Body of pancreas (tissue), 4 donors: ENCODE measurements at regions not wholly inside any gene's neighbourhood (a gene's known extent, or its start where the extent isn't known, plus 50 kb on each side); places are given as distances from the start of the nearest gene placed in this dataset.

ENCODE experiments used
- ATAC-seq: fragments of 150-250 bp; one replicate; pipeline ENCODE4 v1.9.1; 2016
- DNase-seq, 4 donors: peaks; one replicate each; pipeline ENCODE4 v3.0.0-alpha.2; 2019
- H3K27ac ChIP-seq, 4 donors: fragments of 200-600 bp; sonication (generic); 1 replicate in 3 of 4; 2 replicates in 1 of 4; pipeline versions ENCODE4 v1.5.1 to v1.6.1; 2016 to 2019; ENCODE audit warnings: mild to moderate bottlenecking in 1 of 4, mixed read lengths in 1 of 4, moderate library complexity in 1 of 4
- H3K27me3 ChIP-seq, 2 donors: fragments of 200-600 bp; sonication (generic); one replicate each; pipeline ENCODE4 v1.6.0; 2016; ENCODE audit warnings: mild to moderate bottlenecking in 1 of 2
- H3K36me3 ChIP-seq, 2 donors: fragments of 200-600 bp; sonication (generic); replicated peaks in 1 of 2; 2 replicates each; pipeline ENCODE4 v1.5.1; 2016; ENCODE audit warnings: low read depth in 2 of 2; ENCODE audit not compliant: insufficient read depth in 1 of 2
- H3K4me1 ChIP-seq: fragments of 200-600 bp; sonication (generic); one replicate; pipeline ENCODE4 v1.6.0; 2016
- H3K4me3 ChIP-seq, 2 donors: fragments of 200-600 bp; sonication (generic); 1 replicate in 1 of 2; 2 replicates in 1 of 2; pipeline ENCODE4 v1.5.1; 2016 to 2019
- H3K9me3 ChIP-seq, 3 donors: fragments of 200-600 bp; sonication (generic); 1 replicate in 2 of 3; 2 replicates in 1 of 3; pipeline ENCODE4 v1.5.1; 2016
- POLR2A ChIP-seq, 3 donors: fragments of 450-650 bp; IDR thresholded peaks; one replicate each; pipeline ENCODE4 v1.6.1; 2016; ENCODE audit warnings: antibody characterized with exemption in 3 of 3, mild to moderate bottlenecking in 2 of 3
- WGBS, 2 donors: methylation state at CpG; one replicate each; pipeline ENCODE4 v1.1.5; 2017; 5-methylcytosine and 5-hydroxymethylcytosine counted together
- intact Hi-C: fragments of 100-400 bp; cut with DNase I; formaldehyde crosslinking; loops from one replicate; pipeline ENCODE4 v1.15.1; 2023
- TF ChIP-seq, protein P1 (sequence below), 7 experiments: fragments of 450-650 bp in 4 of 7; fragments of 200-600 bp in 3 of 7; sonication (generic) in 3 of 7; IDR thresholded peaks; one replicate each; pipeline ENCODE4 v1.5.1; 2016 to 2019; ENCODE audit warnings: antibody characterized with exemption in 7 of 7

DNA sequence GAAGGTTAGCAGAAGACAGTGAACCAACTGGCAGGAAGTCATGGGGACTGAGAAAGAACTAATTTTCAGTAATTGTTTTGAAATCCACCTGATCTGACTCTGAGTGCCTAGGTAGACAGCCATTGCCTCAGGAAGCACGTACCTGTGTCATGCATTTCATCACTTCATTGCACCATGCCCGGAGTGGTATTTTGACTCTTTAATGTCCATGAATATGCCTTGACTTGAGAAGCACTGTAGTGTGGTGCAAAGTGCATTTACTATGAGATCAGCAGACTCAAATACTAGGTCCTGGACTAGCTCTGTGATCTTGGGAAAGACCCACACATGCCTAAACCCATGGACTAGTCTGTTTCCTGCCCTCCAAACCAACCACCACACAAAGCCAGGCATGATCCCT is 370.9 kb upstream of the MARCKS start:
- 62 to 66% methylated on average over 2 of the region's 2 CpGs for WGBS, 2 donors
- Histone ChIP-seq H3K9me3 (no peaks in the 10 kb centered on the region), H3K27me3 (no peaks in the 10 kb centered on the region), H3K27ac (no peak overlapping the region), H3K4me1 (peaks cover 3% of the 10 kb centered on the region), H3K4me3 (no peak overlapping the region), H3K36me3 (no peaks in the 10 kb centered on the region)
- no peak for ATAC-seq
- no peak for DNase-seq
- intact Hi-C loops = no loop called here
- TF ChIP-seq, protein P1, sequence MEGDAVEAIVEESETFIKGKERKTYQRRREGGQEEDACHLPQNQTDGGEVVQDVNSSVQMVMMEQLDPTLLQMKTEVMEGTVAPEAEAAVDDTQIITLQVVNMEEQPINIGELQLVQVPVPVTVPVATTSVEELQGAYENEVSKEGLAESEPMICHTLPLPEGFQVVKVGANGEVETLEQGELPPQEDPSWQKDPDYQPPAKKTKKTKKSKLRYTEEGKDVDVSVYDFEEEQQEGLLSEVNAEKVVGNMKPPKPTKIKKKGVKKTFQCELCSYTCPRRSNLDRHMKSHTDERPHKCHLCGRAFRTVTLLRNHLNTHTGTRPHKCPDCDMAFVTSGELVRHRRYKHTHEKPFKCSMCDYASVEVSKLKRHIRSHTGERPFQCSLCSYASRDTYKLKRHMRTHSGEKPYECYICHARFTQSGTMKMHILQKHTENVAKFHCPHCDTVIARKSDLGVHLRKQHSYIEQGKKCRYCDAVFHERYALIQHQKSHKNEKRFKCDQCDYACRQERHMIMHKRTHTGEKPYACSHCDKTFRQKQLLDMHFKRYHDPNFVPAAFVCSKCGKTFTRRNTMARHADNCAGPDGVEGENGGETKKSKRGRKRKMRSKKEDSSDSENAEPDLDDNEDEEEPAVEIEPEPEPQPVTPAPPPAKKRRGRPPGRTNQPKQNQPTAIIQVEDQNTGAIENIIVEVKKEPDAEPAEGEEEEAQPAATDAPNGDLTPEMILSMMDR (IDR thresholded peaks at IDR 0.05) = no peak
- TF ChIP-seq POLR2A (IDR thresholded peaks at IDR 0.05) = no peak

DNA sequence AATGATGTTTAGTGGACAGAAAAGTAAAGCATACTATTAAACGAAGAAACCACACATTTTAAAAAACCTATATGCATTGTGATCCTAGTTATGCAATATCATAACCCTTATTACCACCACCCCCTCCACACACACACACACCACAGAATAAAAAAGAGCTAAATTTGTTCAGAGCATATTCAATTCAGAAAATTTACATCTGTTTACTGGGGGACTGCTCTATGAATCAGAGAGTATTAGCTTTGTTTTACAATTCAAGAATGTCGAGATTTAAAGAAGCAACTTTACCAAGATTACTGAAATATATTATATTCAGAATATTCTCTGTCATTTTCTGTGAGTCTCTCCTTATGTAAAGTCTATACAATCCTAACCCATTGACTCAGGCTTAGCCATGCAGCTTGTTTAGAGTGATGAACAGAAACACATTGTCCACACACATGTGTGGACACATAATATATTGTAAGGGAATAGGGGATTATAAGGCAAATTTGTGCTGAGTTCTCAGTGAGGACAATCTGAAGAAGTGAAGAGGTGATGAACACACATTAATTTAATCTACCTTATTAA is 369.6 kb upstream of the MARCKS start:
- peaks cover 3% of the 10 kb centered on the region for H3K4me1 ChIP-seq
- H3K36me3 ChIP-seq = no peaks in the 10 kb centered on the region
- H3K27me3 ChIP-seq = no peaks in the 10 kb centered on the region
- no peak overlapping the region for H3K27ac ChIP-seq
- intact Hi-C loops = no loop called here
- ATAC-seq (no peak), DNase-seq (no peak)
- WGBS, 2 donors = 81 to 90% methylated on average over 2 of the region's 2 CpGs
- TF ChIP-seq, protein P1 (IDR thresholded peaks at IDR 0.05) = no peak
- no peak for TF ChIP-seq POLR2A (IDR thresholded peaks at IDR 0.05)
- no peaks in the 10 kb centered on the region for H3K9me3 ChIP-seq
- H3K4me3 ChIP-seq = no peak overlapping the region

DNA sequence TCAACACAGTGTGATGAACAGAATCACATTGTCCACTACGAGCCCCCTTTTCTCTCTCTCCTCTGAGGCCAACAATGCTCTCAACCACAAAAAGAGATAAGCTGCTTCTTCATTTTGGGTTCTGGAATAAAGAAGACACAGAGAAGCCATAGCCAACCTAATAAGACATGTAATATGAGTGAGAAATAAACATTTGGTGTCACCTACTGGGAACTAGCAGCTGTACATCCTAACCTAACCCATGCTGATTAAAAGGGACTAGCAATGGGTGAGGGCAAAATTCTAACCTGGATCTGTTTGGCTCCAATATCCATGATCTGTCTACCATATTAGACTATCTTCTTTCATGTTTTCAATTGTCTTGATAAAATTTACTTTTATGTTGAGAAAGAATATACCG is 369.1 kb upstream of the MARCKS start:
- DNase-seq (no peak), ATAC-seq (no peak)
- WGBS, 2 donors = 89 to 97% methylated on average over 2 of the region's 2 CpGs
- Histone ChIP-seq H3K27me3 (no peaks in the 10 kb centered on the region), H3K4me3 (no peak overlapping the region), H3K27ac (no peak overlapping the region), H3K9me3 (no peaks in the 10 kb centered on the region), H3K4me1 (peaks cover 3% of the 10 kb centered on the region), H3K36me3 (no peaks in the 10 kb centered on the region)
- TF ChIP-seq, protein P1 (IDR thresholded peaks at IDR 0.05) = no peak
- no peak for TF ChIP-seq POLR2A (IDR thresholded peaks at IDR 0.05)
- intact Hi-C loops = no loop called here

DNA sequence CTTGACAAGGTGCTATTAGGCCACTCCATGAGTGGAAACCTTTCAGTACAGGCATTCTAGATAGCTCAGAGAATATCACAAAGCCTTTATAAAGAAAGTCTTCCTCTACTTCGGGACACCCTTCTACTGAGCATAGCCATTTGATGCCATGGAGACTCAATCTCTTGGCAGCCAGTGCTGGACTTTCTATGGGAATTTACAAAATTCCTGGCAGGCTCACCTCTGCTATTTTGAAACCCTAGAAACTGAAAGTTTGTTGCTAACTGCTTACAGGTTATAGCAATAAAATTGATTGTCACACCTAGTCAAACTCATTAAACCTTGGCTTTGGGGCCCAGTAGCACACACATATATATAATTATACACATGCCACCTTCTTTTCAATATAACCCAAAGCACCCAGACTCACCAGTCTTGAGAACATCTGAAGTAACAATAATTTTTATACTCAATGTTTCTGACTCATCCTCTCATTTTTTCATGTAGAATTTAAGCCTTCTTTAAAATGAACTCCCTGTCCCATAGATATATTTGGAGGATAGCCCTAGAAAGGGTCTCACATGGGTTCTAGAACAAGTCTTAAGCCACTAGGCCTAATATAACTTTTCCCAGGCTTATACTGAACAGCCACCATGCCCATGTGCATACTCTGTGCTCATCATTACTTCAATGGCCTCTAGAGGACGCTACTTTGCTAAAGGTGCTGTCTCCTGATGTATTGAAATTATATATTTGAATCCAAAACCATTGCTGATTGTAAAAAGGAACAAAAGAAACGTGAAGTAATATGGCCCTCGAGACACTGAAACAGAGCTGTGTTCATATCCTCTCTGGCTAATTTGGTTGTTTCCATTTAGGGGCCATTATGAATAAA is 368.1 kb upstream of the MARCKS start:
- peak overlapping the region; percentile 19 to 66 (median 58) for H3K27ac ChIP-seq

More for the DNA sequence above, 368.1 kb upstream of the MARCKS start:
- no peaks in the 10 kb centered on the region for H3K9me3 ChIP-seq
- H3K27me3 ChIP-seq = no peaks in the 10 kb centered on the region
- DNase-seq (no peak), ATAC-seq (no peak)
- TF ChIP-seq, protein P1 (IDR thresholded peaks at IDR 0.05) = no peak
- TF ChIP-seq POLR2A (IDR thresholded peaks at IDR 0.05) = no peak
- intact Hi-C loops = no loop called here
- H3K36me3 ChIP-seq = no peaks in the 10 kb centered on the region
- H3K4me3 ChIP-seq = no peak overlapping the region
- peaks cover 3% of the 10 kb centered on the region for H3K4me1 ChIP-seq
- 64 to 66% methylated on average over 4 of the region's 4 CpGs for WGBS, 2 donors
